IMR-90 (cell line): ENCODE measurements at regions not wholly inside any gene's neighbourhood (a gene's known extent, or its start where the extent isn't known, plus 50 kb on each side); places are given as distances from the start of the nearest gene placed in this dataset.

Experiments
- ATAC-seq: fragments of 200-7000 bp; cut with Tn5 transposase; 2 replicates; pipeline ENCODE4 v1.9.1; 2020; ENCODE audit warnings: low read depth, mild to moderate bottlenecking, moderate library complexity
- BruUV-seq: library from RNA; stranded (reverse); fragments of 400-500 nt; replicated peaks from 2 replicates; lab custom pipeline; 2021; lab: Mats Ljungman, UMichigan
- CTCF ChIA-PET: fragments of 300-600 bp; formaldehyde crosslinking; extraction: SDS; loops from one replicate; lab custom pipeline; 2021; ENCODE audit warnings: antibody characterized with exemption; lab: Yijun Ruan, JAX
- POLR2A ChIA-PET: fragments of 300-600 bp; sonication (Branson Sonifier 250); formaldehyde crosslinking; loops from one replicate; lab custom pipeline; 2022; ENCODE audit warnings: antibody characterized with exemption; ENCODE audit not compliant: unreplicated experiment; lab: Charles Lee
- DNase-seq: peaks from one replicate; pipeline ENCODE4 v3.0.0; 2013
- H2AFZ ChIP-seq: replicated peaks from 2 replicates; pipeline ENCODE3; 2013; ENCODE audit warnings: low read length, mild to moderate bottlenecking; ENCODE audit not compliant: poor library complexity
- H2AK5ac ChIP-seq: 2 replicates; pipeline ENCODE4 v1.6.1; 2013; ENCODE audit warnings: low read depth, low read length, inconsistent platforms
- H2AK9ac ChIP-seq: replicated peaks from 2 replicates; pipeline ENCODE3; 2013; ENCODE audit warnings: mild to moderate bottlenecking, low read depth, low read length, moderate library complexity; ENCODE audit not compliant: poor library complexity
- H2BK120ac ChIP-seq: 2 replicates; pipeline ENCODE4 v1.6.1; 2013; ENCODE audit warnings: low read depth, low read length, inconsistent platforms
- H2BK15ac ChIP-seq: 3 replicates; pipeline ENCODE4 v1.6.1; 2013; ENCODE audit warnings: low read depth, low read length, inconsistent platforms
- H2BK20ac ChIP-seq: 2 replicates; pipeline ENCODE4 v1.6.1; 2013; ENCODE audit warnings: low read depth, mild to moderate bottlenecking, inconsistent platforms, low read length, moderate library complexity
- H2BK5ac ChIP-seq: 2 replicates; pipeline ENCODE4 v1.6.1; 2013; ENCODE audit warnings: mild to moderate bottlenecking, low read depth, low read length, inconsistent platforms; ENCODE audit not compliant: poor library complexity, severe bottlenecking
- H3K14ac ChIP-seq: replicated peaks from 2 replicates; pipeline ENCODE4 v1.6.1; 2013; ENCODE audit warnings: low read depth, low read length, inconsistent platforms
- H3K18ac ChIP-seq: 2 replicates; pipeline ENCODE4 v1.6.1; 2013; ENCODE audit warnings: low read depth, low read length, control low read depth
- H3K23ac ChIP-seq: 2 replicates; pipeline ENCODE4 v1.6.1; 2013; ENCODE audit warnings: low read depth, low read length, inconsistent platforms
- H3K27ac ChIP-seq: 2 replicates; pipeline ENCODE4 v1.5.1; 2013; ENCODE audit warnings: mild to moderate bottlenecking, control low read depth, low read length; ENCODE audit not compliant: insufficient read depth
- H3K27me3 ChIP-seq: 2 replicates; pipeline ENCODE4 v1.6.1; 2013; ENCODE audit warnings: low read length; ENCODE audit not compliant: control insufficient read depth, insufficient read depth
- H3K36me3 ChIP-seq: 2 replicates; pipeline ENCODE4 v1.6.1; 2013; ENCODE audit warnings: low read length, mixed read lengths; ENCODE audit not compliant: control insufficient read depth, insufficient read depth
- H3K4ac ChIP-seq: 2 replicates; pipeline ENCODE4 v1.6.1; 2013; ENCODE audit warnings: low read depth, low read length, inconsistent platforms
- H3K4me1 ChIP-seq: 2 replicates; pipeline ENCODE4 v1.6.1; 2013; ENCODE audit warnings: low read length, mixed read lengths; ENCODE audit not compliant: control insufficient read depth, insufficient read depth
- H3K4me2 ChIP-seq: 2 replicates; pipeline ENCODE4 v1.6.1; 2013; ENCODE audit warnings: low read depth, mild to moderate bottlenecking, control low read depth, low read length, moderate library complexity
- H3K4me3 ChIP-seq: 2 replicates; pipeline ENCODE4 v1.5.1; 2013; ENCODE audit warnings: low read depth, mild to moderate bottlenecking, control low read depth, low read length, moderate library complexity; ENCODE audit not compliant: insufficient read depth
- H3K56ac ChIP-seq: 2 replicates; pipeline ENCODE4 v1.6.1; 2013; ENCODE audit warnings: low read length, inconsistent platforms; ENCODE audit not compliant: insufficient read depth; ENCODE audit errors: extremely low read depth
- H3K79me1 ChIP-seq, 2 experiments: 2 replicates each; pipeline ENCODE4 v1.6.1; 2013; ENCODE audit warnings: low read length in 2 of 2, inconsistent platforms in 1 of 2, low read depth in 1 of 2
- H3K9ac ChIP-seq: 2 replicates; pipeline ENCODE4 v1.6.1; 2013; ENCODE audit warnings: low read depth, low read length, control low read depth
- H3K9me1 ChIP-seq: 2 replicates; pipeline ENCODE4 v1.6.1; 2013; ENCODE audit warnings: low read length, inconsistent platforms; ENCODE audit not compliant: insufficient read depth
- H3K9me3 ChIP-seq: 2 replicates; pipeline ENCODE4 v1.6.1; 2013; ENCODE audit warnings: low read length; ENCODE audit not compliant: control insufficient read depth, insufficient read depth
- H4K20me1 ChIP-seq: 2 replicates; pipeline ENCODE4 v1.6.1; 2013; ENCODE audit warnings: low read length, inconsistent platforms; ENCODE audit not compliant: insufficient read depth
- H4K5ac ChIP-seq: 2 replicates; pipeline ENCODE4 v1.6.1; 2013; ENCODE audit warnings: mild to moderate bottlenecking, low read depth, low read length, control low read depth
- H4K8ac ChIP-seq, 2 experiments: 2 replicates each; pipeline ENCODE4 v1.6.1; 2013; ENCODE audit warnings: low read depth in 2 of 2, low read length in 2 of 2, control low read depth in 1 of 2, inconsistent platforms in 1 of 2
- H4K91ac ChIP-seq: 2 replicates; pipeline ENCODE4 v1.6.1; 2013; ENCODE audit warnings: low read depth, low read length, inconsistent platforms; ENCODE audit not compliant: insufficient read depth
- BHLHE40 ChIP-seq: fragments of 150-350 bp; IDR thresholded peaks from 2 replicates; pipeline ENCODE4 v1.6.1; 2016; ENCODE audit warnings: mild to moderate bottlenecking, low read depth, low read length
- CEBPB ChIP-seq: IDR thresholded peaks from 2 replicates; pipeline ENCODE4 v1.6.1; 2012; ENCODE audit warnings: low read depth, low read length, improper control_type of control experiment
- MAZ ChIP-seq: IDR thresholded peaks from 2 replicates; pipeline ENCODE4 v1.6.1; 2012; ENCODE audit warnings: low read depth, mild to moderate bottlenecking, low read length, improper control_type of control experiment, moderate library complexity, borderline replicate concordance
- POLR2A ChIP-seq: IDR thresholded peaks from 2 replicates; pipeline ENCODE4 v1.6.1; 2012; ENCODE audit warnings: mild to moderate bottlenecking, low read depth, low read length
- RAD21 ChIP-seq: IDR thresholded peaks from 2 replicates; pipeline ENCODE4 v1.6.1; 2012; ENCODE audit warnings: low read length, improper control_type of control experiment
- SMC3 ChIP-seq: fragments of 150-350 bp; IDR thresholded peaks from 2 replicates; pipeline ENCODE4 v1.6.1; 2016; ENCODE audit warnings: low read depth, mild to moderate bottlenecking, antibody characterized with exemption, low read length, moderate library complexity
- WGBS, 2 experiments: methylation state at CpG; one replicate each; pipeline versions ENCODE4 v1.1.5 to v1.1.7; 2013; ENCODE audit warnings: missing lambda C conversion rate in 2 of 2; ENCODE audit not compliant: insufficient read length in 1 of 2; ENCODE audit errors: extremely low coverage in 2 of 2; 5-methylcytosine and 5-hydroxymethylcytosine counted together
- dilution Hi-C: fragments of 300-500 bp; cut with HindIII; formaldehyde crosslinking; loops from one replicate; pipeline ENCODE4 v1.14.3; 2018; ENCODE audit warnings: low sequenced_read_pairs; ENCODE audit not compliant: unreplicated experiment
- in situ Hi-C: fragments of 300-500 bp; cut with MboI; formaldehyde crosslinking; loops from 3 replicates; pipeline ENCODE4 v1.14.3; 2019; ENCODE audit warnings: low sequenced_read_pairs, inconsistent platforms, mixed read lengths
- intact Hi-C: fragments of 100-400 bp; cut with micrococcal nuclease; formaldehyde crosslinking; loops from 2 replicates; pipeline ENCODE4 v1.10.0; 2022
- TF ChIP-seq, protein P1 (sequence below): fragments of 150-350 bp; IDR thresholded peaks from 2 replicates; pipeline ENCODE4 v1.6.1; 2017; ENCODE audit warnings: mild to moderate bottlenecking, antibody characterized with exemption, low read length, low read depth

GRCh38 chr1:193394336-193394735, 207.9 kb upstream of the B3GALT2 start:
- Histone ChIP-seq H3K27ac (no peak overlapping the region), H3K27me3 (no peaks in the 10 kb centered on the region), H3K4ac (no peak overlapping the region), H2AFZ (no peak overlapping the region), H3K14ac (no peak overlapping the region), H4K8ac (no peak overlapping the region), H3K9me1 (no peaks in the 10 kb centered on the region), H3K79me1 (no peaks in the 10 kb centered on the region), H3K56ac (no peak overlapping the region), H4K91ac (no peak overlapping the region), H2BK20ac (no peak overlapping the region), H3K9ac (no peak overlapping the region), H3K4me3 (no peak overlapping the region), H2BK5ac (no peak overlapping the region), H2BK15ac (no peak overlapping the region), H3K4me1 (no peaks in the 10 kb centered on the region), H4K5ac (no peak overlapping the region), H3K4me2 (no peak overlapping the region), H3K18ac (no peak overlapping the region), H3K23ac (no peak overlapping the region), H2AK5ac (no peak overlapping the region), H3K36me3 (no peaks in the 10 kb centered on the region), H2AK9ac (no peak overlapping the region), H4K20me1 (no peaks in the 10 kb centered on the region), H3K9me3 (no peaks in the 10 kb centered on the region), H2BK120ac (no peak overlapping the region)
- in situ Hi-C loops (no loop called here), dilution Hi-C loops (no loop called here), intact Hi-C loops (loop anchor here (10.0 kb wide), 1 partner anchor 110 kb away; no protein-coding TSS in a partner anchor)
- TF ChIP-seq MAZ (no peak), RAD21 (no peak), POLR2A (no peak), BHLHE40 (no peak), CEBPB (no peak), SMC3 (no peak)
- TF ChIP-seq, protein P1, sequence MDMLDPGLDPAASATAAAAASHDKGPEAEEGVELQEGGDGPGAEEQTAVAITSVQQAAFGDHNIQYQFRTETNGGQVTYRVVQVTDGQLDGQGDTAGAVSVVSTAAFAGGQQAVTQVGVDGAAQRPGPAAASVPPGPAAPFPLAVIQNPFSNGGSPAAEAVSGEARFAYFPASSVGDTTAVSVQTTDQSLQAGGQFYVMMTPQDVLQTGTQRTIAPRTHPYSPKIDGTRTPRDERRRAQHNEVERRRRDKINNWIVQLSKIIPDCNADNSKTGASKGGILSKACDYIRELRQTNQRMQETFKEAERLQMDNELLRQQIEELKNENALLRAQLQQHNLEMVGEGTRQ = no peak
- ChIA-PET POLR2A (no interaction called here), CTCF (no interaction called here)
- no peak for DNase-seq
- no CpG with 5 or more reads among the region's 1 CpG for WGBS, 2 experiments
- ATAC-seq = no peak
- no TSS peak for BruUV-seq
